ENCODE measurements at regions not wholly inside any gene's neighbourhood (a gene's known extent, or its start where the extent isn't known, plus 50 kb on each side); places are given as distances from the start of the nearest gene placed in this dataset.

DNA sequence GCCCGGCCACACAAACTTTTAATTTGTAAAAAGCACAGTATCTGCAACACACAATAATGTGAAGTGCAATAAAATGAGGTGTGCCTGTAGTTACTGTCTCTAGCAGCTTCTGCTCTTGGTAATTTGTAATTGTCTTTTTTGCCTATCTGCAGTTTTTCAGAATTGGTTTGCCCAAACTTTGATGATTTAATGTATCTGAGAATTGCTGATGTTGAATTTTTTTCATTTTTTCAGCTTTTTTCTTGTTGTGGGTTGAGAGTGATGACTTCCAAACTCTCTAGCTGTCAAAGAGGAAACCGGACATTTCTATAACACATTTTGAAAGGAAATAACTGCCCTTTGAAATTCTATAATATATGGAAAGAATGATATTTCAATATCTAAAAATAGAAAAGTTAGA is 236.9 kb downstream of the RERGL start:
- peaks cover 5% of the 10 kb centered on the region for H3K9me3 Mint-ChIP-seq
- no peak for DNase-seq (ENCODE audit: extremely low spot score, unreplicated experiment)
- H3K4me3 Mint-ChIP-seq, result no peak overlapping the region
- H3K27me3 Mint-ChIP-seq, result no peaks in the 10 kb centered on the region
- H3K27ac Mint-ChIP-seq, result no peak overlapping the region
- no peaks in the 10 kb centered on the region for H3K4me1 Mint-ChIP-seq (ENCODE audit: unreplicated experiment)
- H3K36me3 Mint-ChIP-seq, result no peaks in the 10 kb centered on the region
- TF ChIP-seq, protein P1, sequence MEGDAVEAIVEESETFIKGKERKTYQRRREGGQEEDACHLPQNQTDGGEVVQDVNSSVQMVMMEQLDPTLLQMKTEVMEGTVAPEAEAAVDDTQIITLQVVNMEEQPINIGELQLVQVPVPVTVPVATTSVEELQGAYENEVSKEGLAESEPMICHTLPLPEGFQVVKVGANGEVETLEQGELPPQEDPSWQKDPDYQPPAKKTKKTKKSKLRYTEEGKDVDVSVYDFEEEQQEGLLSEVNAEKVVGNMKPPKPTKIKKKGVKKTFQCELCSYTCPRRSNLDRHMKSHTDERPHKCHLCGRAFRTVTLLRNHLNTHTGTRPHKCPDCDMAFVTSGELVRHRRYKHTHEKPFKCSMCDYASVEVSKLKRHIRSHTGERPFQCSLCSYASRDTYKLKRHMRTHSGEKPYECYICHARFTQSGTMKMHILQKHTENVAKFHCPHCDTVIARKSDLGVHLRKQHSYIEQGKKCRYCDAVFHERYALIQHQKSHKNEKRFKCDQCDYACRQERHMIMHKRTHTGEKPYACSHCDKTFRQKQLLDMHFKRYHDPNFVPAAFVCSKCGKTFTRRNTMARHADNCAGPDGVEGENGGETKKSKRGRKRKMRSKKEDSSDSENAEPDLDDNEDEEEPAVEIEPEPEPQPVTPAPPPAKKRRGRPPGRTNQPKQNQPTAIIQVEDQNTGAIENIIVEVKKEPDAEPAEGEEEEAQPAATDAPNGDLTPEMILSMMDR (conservative IDR thresholded peaks at IDR 0.05), result no peak

DNA sequence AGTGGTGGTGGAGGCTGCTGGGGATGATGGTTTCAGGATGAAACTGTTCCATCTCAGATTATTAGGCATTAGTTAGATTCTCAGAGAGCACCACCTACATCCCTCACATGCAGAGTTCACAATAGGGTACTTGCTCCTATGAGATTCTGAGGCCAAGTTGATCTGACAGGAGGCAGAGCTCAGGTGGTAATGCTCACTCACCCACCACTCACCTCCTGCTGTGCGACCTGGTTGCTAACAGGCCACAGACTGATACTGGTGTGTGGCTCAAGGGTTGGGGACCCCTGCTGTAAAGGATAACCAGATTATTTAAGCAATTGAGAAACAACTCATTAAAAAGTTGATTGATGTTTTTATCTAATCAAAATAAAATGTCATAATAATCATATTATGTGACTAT is 248.5 kb downstream of the RERGL start:
- Mint-ChIP-seq H3K4me1 (ENCODE audit: unreplicated experiment) (no peaks in the 10 kb centered on the region), H3K36me3 (no peaks in the 10 kb centered on the region), H3K9me3 (no peaks in the 10 kb centered on the region), H3K27ac (no peak overlapping the region), H3K4me3 (no peak overlapping the region), H3K27me3 (no peaks in the 10 kb centered on the region)
- TF ChIP-seq, protein P1 (conservative IDR thresholded peaks at IDR 0.05), result no peak
- DNase-seq (ENCODE audit: extremely low spot score, unreplicated experiment), result no peak

DNA sequence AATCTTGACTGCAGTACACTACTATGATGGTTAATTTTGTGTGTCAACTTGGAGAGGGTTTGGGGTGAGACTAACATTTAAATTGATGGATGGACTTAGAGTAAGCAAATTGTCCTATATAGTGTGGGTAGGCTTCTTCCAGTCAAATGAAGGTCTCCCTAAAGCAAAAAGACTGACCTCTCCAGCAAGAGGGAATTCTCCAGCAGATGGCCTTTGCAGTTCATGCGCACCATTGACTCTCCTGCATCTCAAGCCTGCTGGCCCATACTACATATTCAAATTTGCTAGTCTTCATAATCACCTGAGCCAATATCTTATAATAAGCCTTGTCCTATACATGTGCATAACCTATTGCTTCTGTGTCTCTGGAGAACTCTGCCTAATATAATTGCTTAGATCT is 260.2 kb downstream of the RERGL start:
- Mint-ChIP-seq H3K36me3 (no peaks in the 10 kb centered on the region), H3K9me3 (no peaks in the 10 kb centered on the region), H3K4me1 (ENCODE audit: unreplicated experiment) (no peaks in the 10 kb centered on the region), H3K27me3 (no peaks in the 10 kb centered on the region), H3K4me3 (no peak overlapping the region), H3K27ac (no peak overlapping the region)
- no peak for DNase-seq (ENCODE audit: extremely low spot score, unreplicated experiment)
- TF ChIP-seq, protein P1 (conservative IDR thresholded peaks at IDR 0.05), result no peak

DNA sequence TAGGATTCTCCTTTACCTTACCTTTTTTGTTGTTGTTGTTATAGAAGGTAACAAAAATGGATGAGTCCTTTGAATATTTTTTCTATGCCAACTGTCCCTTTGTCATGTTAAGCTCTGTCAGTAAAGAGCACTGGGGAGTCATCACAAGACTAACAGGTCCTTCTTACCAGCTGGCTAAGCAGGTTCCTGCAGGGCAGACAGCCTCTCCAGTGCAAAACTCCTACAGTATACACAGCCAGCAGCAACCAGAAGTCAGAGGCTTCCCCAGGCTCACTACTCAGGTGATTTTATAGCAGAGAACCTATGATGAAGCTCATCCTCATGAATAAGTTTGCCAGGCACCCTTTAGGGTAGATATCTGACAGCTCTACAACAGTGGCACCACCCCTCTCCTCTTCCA is 271.1 kb downstream of the RERGL start:
- TF ChIP-seq, protein P1 (conservative IDR thresholded peaks at IDR 0.05), result no peak
- no peak overlapping the region for H3K27ac Mint-ChIP-seq

DNA sequence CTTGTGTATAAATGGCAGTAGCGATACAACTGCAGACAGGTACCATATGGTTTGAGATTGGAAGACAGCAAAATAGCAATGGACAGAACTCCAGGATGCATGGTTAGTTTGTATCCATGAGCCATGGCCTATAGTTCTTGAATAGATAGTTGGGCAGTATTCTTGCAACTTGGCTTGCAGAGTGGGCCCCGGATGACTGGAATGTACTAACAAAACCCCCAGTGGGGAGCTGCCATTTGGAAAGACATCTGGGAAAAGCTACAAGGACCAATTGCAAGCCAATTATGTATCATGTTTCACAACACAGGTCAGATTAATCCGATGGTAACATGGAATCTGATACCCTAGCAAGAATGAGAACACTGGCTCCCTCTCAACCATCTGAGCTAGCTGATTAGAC is 279.6 kb downstream of the RERGL start:
- Mint-ChIP-seq H3K36me3 (no peaks in the 10 kb centered on the region), H3K4me1 (ENCODE audit: unreplicated experiment) (no peaks in the 10 kb centered on the region), H3K4me3 (no peak overlapping the region), H3K27me3 (no peaks in the 10 kb centered on the region), H3K9me3 (peaks cover 5% of the 10 kb centered on the region), H3K27ac (no peak overlapping the region)
- TF ChIP-seq, protein P1 (conservative IDR thresholded peaks at IDR 0.05), result no peak
- DNase-seq (ENCODE audit: extremely low spot score, unreplicated experiment), result no peak

More for the DNA sequence above, 271.1 kb downstream of the RERGL start:
- Mint-ChIP-seq H3K4me3 (no peak overlapping the region), H3K4me1 (ENCODE audit: unreplicated experiment) (no peaks in the 10 kb centered on the region), H3K36me3 (no peaks in the 10 kb centered on the region), H3K9me3 (no peaks in the 10 kb centered on the region), H3K27me3 (no peaks in the 10 kb centered on the region)
- no peak for DNase-seq (ENCODE audit: extremely low spot score, unreplicated experiment)

DNA sequence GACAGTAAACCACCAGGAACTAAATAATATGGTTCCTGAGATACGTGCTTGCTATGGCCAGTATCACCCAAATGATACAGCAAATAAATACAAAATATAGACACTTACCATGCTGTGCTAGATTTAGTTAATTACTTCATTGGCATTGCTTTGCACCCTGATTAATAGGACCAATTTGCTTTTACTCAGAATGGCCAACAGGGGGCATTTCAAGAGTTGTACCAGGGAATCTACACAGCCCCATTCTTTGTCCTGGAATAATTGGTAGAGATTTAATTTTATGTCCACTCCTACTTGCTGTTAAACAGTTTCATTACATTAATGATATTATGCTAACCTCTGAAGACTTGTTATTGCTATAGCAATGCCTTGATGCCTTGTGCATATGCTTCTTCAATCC is 280.8 kb downstream of the RERGL start:
- Mint-ChIP-seq H3K27ac (no peak overlapping the region), H3K4me1 (ENCODE audit: unreplicated experiment) (no peaks in the 10 kb centered on the region), H3K36me3 (no peaks in the 10 kb centered on the region), H3K9me3 (peaks cover 5% of the 10 kb centered on the region), H3K27me3 (no peaks in the 10 kb centered on the region), H3K4me3 (no peak overlapping the region)
- DNase-seq (ENCODE audit: extremely low spot score, unreplicated experiment), result no peak
- TF ChIP-seq, protein P1 (conservative IDR thresholded peaks at IDR 0.05), result no peak
